ENCODE measurements at regions not wholly inside any gene's neighbourhood (a gene's known extent, or its start where the extent isn't known, plus 50 kb on each side); places are given as distances from the start of the nearest gene placed in this dataset.

DNA sequence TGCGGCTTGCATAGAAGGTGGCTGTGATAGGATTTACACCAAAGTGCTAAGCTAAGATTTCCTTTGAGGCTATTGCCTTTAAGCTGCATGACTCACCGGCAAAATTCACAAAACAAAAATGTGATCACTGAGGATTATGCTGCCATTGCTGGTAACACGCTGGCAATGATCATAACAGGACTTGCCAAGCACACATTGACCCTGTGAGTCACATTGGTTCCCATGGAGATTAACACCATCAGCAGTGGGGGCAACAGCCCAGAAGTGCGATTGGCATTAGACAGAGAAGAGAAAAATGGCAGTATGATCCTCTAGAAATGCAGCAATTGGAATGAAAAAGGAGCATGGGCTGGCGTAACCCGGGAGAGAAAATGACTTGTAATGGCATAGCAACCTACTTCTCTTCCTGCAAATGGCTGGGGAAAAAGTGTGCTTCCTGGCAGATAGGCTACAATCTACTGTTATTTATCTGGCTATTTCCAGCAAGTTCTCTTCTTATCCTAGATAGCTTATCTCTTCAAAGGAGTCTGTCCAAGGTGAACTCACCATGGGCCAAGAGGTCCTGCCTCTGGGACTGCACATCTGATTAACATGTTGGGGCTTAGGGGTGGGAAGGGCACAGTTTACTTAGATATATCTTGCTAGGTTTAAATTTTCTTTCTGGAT lies 314.2 kb upstream of the IGFBP7 start:
- no peak overlapping the region for H3K4me2 ChIP-seq (ENCODE audit: insufficient read depth, insufficient read length, low read length)

More for the DNA sequence above, 314.2 kb upstream of the IGFBP7 start:
- no peak overlapping the region for H3K23ac ChIP-seq (ENCODE audit: insufficient read length, low read depth, low read length)
- no peak overlapping the region for H3K18ac ChIP-seq (ENCODE audit: insufficient read length, low read depth, low read length)
- no peak overlapping the region for H2BK12ac ChIP-seq (ENCODE audit: insufficient read length, low read depth, low read length)
- Mint-ChIP-seq H3K27me3 (ENCODE audit: low read depth) (no peaks in the 10 kb centered on the region), H3K27ac (no peak overlapping the region), H3K4me1 (peaks cover 0 to 2% of the 10 kb centered on the region in 2 experiments; a peak in 2 of 4 replicates), H3K9me3 (peaks cover 19 to 21% of the 10 kb centered on the region in 2 experiments), H3K36me3 (ENCODE audit: insufficient read depth in 1 of 3, low read depth in 3 of 3) (peaks cover 9 to 18% (median 12%) of the 10 kb centered on the region in 3 experiments), H3K4me3 (no peak overlapping the region)
- no peak overlapping the region for H2AFZ ChIP-seq (ENCODE audit: low read length)
- no peak overlapping the region for H3K27ac ChIP-seq (ENCODE audit: insufficient read length, low read depth, low read length)
- H3K23me2 ChIP-seq (ENCODE audit: insufficient read length, low read depth, low read length, poor library complexity, severe bottlenecking), result no peaks in the 10 kb centered on the region
- H3T11ph ChIP-seq (ENCODE audit: low read length), result no peak overlapping the region
- no peak overlapping the region for H4K5ac ChIP-seq (ENCODE audit: insufficient read length, low read depth, low read length)
- H2BK20ac ChIP-seq (ENCODE audit: low read depth, low read length, poor library complexity, severe bottlenecking), result no peak overlapping the region
- H3K4ac ChIP-seq (ENCODE audit: low read depth, low read length), result no peak overlapping the region
- H3K9ac ChIP-seq (ENCODE audit: extremely low read depth, insufficient read length, low read length), result no peak overlapping the region
- no peaks in the 10 kb centered on the region for H3K79me2 ChIP-seq (ENCODE audit: insufficient read depth, low read length)
- H2BK5ac ChIP-seq (ENCODE audit: insufficient read length, low read length), result no peak overlapping the region
- no peaks in the 10 kb centered on the region for H3K27me3 ChIP-seq (ENCODE audit: insufficient read depth, low read length)
- TF ChIP-seq, protein P1, sequence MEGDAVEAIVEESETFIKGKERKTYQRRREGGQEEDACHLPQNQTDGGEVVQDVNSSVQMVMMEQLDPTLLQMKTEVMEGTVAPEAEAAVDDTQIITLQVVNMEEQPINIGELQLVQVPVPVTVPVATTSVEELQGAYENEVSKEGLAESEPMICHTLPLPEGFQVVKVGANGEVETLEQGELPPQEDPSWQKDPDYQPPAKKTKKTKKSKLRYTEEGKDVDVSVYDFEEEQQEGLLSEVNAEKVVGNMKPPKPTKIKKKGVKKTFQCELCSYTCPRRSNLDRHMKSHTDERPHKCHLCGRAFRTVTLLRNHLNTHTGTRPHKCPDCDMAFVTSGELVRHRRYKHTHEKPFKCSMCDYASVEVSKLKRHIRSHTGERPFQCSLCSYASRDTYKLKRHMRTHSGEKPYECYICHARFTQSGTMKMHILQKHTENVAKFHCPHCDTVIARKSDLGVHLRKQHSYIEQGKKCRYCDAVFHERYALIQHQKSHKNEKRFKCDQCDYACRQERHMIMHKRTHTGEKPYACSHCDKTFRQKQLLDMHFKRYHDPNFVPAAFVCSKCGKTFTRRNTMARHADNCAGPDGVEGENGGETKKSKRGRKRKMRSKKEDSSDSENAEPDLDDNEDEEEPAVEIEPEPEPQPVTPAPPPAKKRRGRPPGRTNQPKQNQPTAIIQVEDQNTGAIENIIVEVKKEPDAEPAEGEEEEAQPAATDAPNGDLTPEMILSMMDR (conservative IDR thresholded peaks at IDR 0.05), result no peak
- H3K56ac ChIP-seq (ENCODE audit: insufficient read length, low read depth, low read length), result no peak overlapping the region
- WGBS (ENCODE audit: extremely low coverage, insufficient read length, low lambda C conversion rate), result no CpG with 5 or more reads among the region's 6 CpGs
- no peaks in the 10 kb centered on the region for H3K9me3 ChIP-seq (ENCODE audit: control insufficient read depth, low read depth, low read length)
- H2BK120ac ChIP-seq (ENCODE audit: low read depth, low read length, poor library complexity, severe bottlenecking), result no peak overlapping the region
- no peaks in the 10 kb centered on the region for H3K79me1 ChIP-seq (ENCODE audit: insufficient read depth, low read depth, low read length, poor library complexity, severe bottlenecking)
- H3K14ac ChIP-seq (ENCODE audit: insufficient read depth, low read length), result no peak overlapping the region
- H4K20me1 ChIP-seq (ENCODE audit: control insufficient read depth, insufficient read depth, insufficient read length), result no peaks in the 10 kb centered on the region
- no peak overlapping the region for H4K91ac ChIP-seq (ENCODE audit: insufficient read length, low read depth, low read length)
- no peak overlapping the region for H2BK15ac ChIP-seq (ENCODE audit: low read depth, low read length)
- no peak overlapping the region for H2AK5ac ChIP-seq (ENCODE audit: insufficient read length, low read length)
- H3K4me1 ChIP-seq (ENCODE audit: insufficient read depth, low read length), result no peaks in the 10 kb centered on the region
- no peak overlapping the region for H4K8ac ChIP-seq (replicated peaks; ENCODE audit: insufficient read length, low read depth, low read length)
- DNase-seq, result no peak
